HepG2 (cell line): ENCODE measurements at regions not wholly inside any gene's neighbourhood (a gene's known extent, or its start where the extent isn't known, plus 50 kb on each side); places are given as distances from the start of the nearest gene placed in this dataset.

Experiments
- CTCF ChIP-seq: sonication (generic); formaldehyde crosslinking; IDR thresholded peaks from 2 replicates; pipeline ENCODE4 v1.5.0; 2020; ENCODE audit warnings: mild to moderate bottlenecking, missing genetic modification reagents, moderate library complexity
- EP300 ChIP-seq, 3 experiments: sonication (generic) in 1 of 3; formaldehyde crosslinking in 1 of 3; IDR thresholded peaks; 2 replicates each; pipeline versions ENCODE4 v1.5.1 to v1.6.1; 2011 to 2020; ENCODE audit warnings: low read depth in 2 of 3, low read length in 2 of 3, borderline replicate concordance in 1 of 3, improper control_type of control experiment in 1 of 3, mild to moderate bottlenecking in 1 of 3, missing genetic modification reagents in 1 of 3, moderate library complexity in 1 of 3
- FOXK2 ChIP-seq: fragments of 450-650 bp; IDR thresholded peaks from 2 replicates; pipeline ENCODE4 v1.6.1; 2016
- GATAD2A ChIP-seq: IDR thresholded peaks from 2 replicates; pipeline ENCODE4 v1.6.1; 2016
- MTA1 ChIP-seq: sonication (generic); formaldehyde crosslinking; IDR thresholded peaks from 2 replicates; pipeline ENCODE4 v1.4.0; 2020; ENCODE audit warnings: missing genetic modification reagents, mild to moderate bottlenecking, borderline replicate concordance
- NFKBIZ ChIP-seq: IDR thresholded peaks from 2 replicates; pipeline ENCODE4 v1.6.1; 2018; ENCODE audit warnings: missing genetic modification reagents, missing compliant biosample characterization
- NR2F2 ChIP-seq: IDR thresholded peaks from 2 replicates; pipeline ENCODE4 v1.6.1; 2012; ENCODE audit warnings: low read depth, inconsistent platforms, borderline replicate concordance
- POLR2A ChIP-seq, 2 experiments: IDR thresholded peaks; 2 replicates each; pipeline ENCODE4 v1.6.1; 2011; ENCODE audit warnings: low read depth in 2 of 2, low read length in 2 of 2, mild to moderate bottlenecking in 1 of 2, moderate library complexity in 1 of 2; ENCODE audit not compliant: insufficient read depth in 1 of 2
- PPARG ChIP-seq: conservative IDR thresholded peaks from 2 replicates; pipeline ENCODE4 v1.6.1; 2016; ENCODE audit warnings: missing biosample characterization, missing genetic modification reagents
- SMAD9 ChIP-seq: sonication (generic); formaldehyde crosslinking; IDR thresholded peaks from 2 replicates; pipeline ENCODE4 v1.5.1; 2020; ENCODE audit warnings: mild to moderate bottlenecking, missing genetic modification reagents

GRCh38 chr3:117047951-117048705 lies 338.5 kb downstream of the TUSC7 start:
- TF ChIP-seq CTCF (CRISPR knock-in tag) (no peak), NR2F2 (no peak), FOXK2 (no peak), EP300 (IDR thresholded peaks at IDR 0.05; ENCODE audit: low read depth in 2 of 2, low read length in 2 of 2) (no peak), EP300 (CRISPR knock-in tag; IDR thresholded peaks at IDR 0.05; ENCODE audit: borderline replicate concordance) (no peak), POLR2A (IDR thresholded peaks at IDR 0.05; ENCODE audit: insufficient read depth in 1 of 2, low read depth in 2 of 2, low read length in 2 of 2) (no peak), PPARG (CRISPR knock-in tag) (no peak), MTA1 (no peak), NFKBIZ (CRISPR knock-in tag) (no peak), SMAD9 (CRISPR knock-in tag) (no peak), GATAD2A (CRISPR knock-in tag) (no peak)
